OCI-LY1 (cell line): ENCODE measurements at regions not wholly inside any gene's neighbourhood (a gene's known extent, or its start where the extent isn't known, plus 50 kb on each side); places are given as distances from the start of the nearest gene placed in this dataset.

ENCODE experiments used
- CTCF ChIP-seq: fragments of 200-600 bp; sonication (generic), shearing (Covaris generic); IDR thresholded peaks from 2 replicates; pipeline ENCODE4 v1.5.1; 2017; ENCODE audit warnings: mild to moderate bottlenecking, antibody characterized with exemption, low read length, moderate library complexity, mixed read lengths
- EZH2 ChIP-seq: fragments of 200-600 bp; sonication (generic), shearing (Covaris generic); IDR thresholded peaks from 2 replicates; pipeline ENCODE4 v1.8.0; 2017; ENCODE audit warnings: borderline replicate concordance, mixed run types, mild to moderate bottlenecking, antibody characterized with exemption, low read length, moderate library complexity, mixed read lengths

GRCh38 chr15:89421219-89421618 lies 75.2 kb downstream of the RHCG start:
- peak; percentile 33; the same call in 1 of the 2 replicates for TF ChIP-seq CTCF
- TF ChIP-seq EZH2 = no peak
